ENCODE measurements at regions not wholly inside any gene's neighbourhood (a gene's known extent, or its start where the extent isn't known, plus 50 kb on each side); places are given as distances from the start of the nearest gene placed in this dataset.

DNA sequence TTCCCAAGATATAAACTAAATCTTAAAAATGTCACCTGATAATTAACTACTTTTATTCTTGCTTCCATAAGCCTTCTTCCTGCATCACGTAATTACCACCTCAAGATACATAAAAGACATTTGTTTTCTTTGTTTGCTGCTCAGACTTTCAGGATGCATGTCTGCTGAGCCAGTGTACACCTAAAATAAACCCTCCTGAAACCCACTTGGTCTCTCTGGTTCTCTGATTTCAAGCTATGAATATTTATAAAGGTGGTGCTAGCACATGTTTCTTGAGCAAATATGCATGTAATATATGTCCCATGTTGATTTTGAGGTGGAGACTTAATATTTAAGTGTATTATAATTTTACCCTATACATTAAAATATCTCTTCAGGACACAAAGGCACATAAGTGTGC, 1627.7 kb upstream of the CDH9 start:
- no peaks in the 10 kb centered on the region for H3K27me3 Mint-ChIP-seq (ENCODE audit: insufficient read depth, low read depth, poor library complexity)
- H3K36me3 ChIP-seq (ENCODE audit: insufficient read depth), result peaks cover 15% of the 10 kb centered on the region
- no peak overlapping the region for H3K4me3 ChIP-seq
- H3K4me1 ChIP-seq (ENCODE audit: insufficient read depth), result no peaks in the 10 kb centered on the region
- H3K9me3 Mint-ChIP-seq, result peaks cover 76% of the 10 kb centered on the region
- no peaks in the 10 kb centered on the region for H4K20me1 ChIP-seq (replicated peaks; ENCODE audit: insufficient read depth)
- no peak overlapping the region for H3K27ac ChIP-seq (ENCODE audit: low read depth)
- DNase-seq (ENCODE audit: low spot score), result no peak
- H3K79me2 ChIP-seq (replicated peaks; ENCODE audit: insufficient read depth), result no peaks in the 10 kb centered on the region
- H3K27me3 ChIP-seq (ENCODE audit: insufficient read depth), result no peaks in the 10 kb centered on the region
- H3F3A ChIP-seq (replicated peaks; ENCODE audit: low read depth), result no peaks in the 10 kb centered on the region
- no peak overlapping the region for H3K4me2 ChIP-seq
- no peaks in the 10 kb centered on the region for H3K4me1 Mint-ChIP-seq
- no peak overlapping the region for H2AFZ ChIP-seq
- H3K4me3 Mint-ChIP-seq, result no peak overlapping the region
- ATAC-seq, result no peak
- H3K36me3 Mint-ChIP-seq (ENCODE audit: low read depth), result peaks cover 24% of the 10 kb centered on the region
- H3K9me2 ChIP-seq (ENCODE audit: insufficient read depth), result no peaks in the 10 kb centered on the region
- H3K27ac Mint-ChIP-seq, result no peak overlapping the region
- TF ChIP-seq, protein P1, sequence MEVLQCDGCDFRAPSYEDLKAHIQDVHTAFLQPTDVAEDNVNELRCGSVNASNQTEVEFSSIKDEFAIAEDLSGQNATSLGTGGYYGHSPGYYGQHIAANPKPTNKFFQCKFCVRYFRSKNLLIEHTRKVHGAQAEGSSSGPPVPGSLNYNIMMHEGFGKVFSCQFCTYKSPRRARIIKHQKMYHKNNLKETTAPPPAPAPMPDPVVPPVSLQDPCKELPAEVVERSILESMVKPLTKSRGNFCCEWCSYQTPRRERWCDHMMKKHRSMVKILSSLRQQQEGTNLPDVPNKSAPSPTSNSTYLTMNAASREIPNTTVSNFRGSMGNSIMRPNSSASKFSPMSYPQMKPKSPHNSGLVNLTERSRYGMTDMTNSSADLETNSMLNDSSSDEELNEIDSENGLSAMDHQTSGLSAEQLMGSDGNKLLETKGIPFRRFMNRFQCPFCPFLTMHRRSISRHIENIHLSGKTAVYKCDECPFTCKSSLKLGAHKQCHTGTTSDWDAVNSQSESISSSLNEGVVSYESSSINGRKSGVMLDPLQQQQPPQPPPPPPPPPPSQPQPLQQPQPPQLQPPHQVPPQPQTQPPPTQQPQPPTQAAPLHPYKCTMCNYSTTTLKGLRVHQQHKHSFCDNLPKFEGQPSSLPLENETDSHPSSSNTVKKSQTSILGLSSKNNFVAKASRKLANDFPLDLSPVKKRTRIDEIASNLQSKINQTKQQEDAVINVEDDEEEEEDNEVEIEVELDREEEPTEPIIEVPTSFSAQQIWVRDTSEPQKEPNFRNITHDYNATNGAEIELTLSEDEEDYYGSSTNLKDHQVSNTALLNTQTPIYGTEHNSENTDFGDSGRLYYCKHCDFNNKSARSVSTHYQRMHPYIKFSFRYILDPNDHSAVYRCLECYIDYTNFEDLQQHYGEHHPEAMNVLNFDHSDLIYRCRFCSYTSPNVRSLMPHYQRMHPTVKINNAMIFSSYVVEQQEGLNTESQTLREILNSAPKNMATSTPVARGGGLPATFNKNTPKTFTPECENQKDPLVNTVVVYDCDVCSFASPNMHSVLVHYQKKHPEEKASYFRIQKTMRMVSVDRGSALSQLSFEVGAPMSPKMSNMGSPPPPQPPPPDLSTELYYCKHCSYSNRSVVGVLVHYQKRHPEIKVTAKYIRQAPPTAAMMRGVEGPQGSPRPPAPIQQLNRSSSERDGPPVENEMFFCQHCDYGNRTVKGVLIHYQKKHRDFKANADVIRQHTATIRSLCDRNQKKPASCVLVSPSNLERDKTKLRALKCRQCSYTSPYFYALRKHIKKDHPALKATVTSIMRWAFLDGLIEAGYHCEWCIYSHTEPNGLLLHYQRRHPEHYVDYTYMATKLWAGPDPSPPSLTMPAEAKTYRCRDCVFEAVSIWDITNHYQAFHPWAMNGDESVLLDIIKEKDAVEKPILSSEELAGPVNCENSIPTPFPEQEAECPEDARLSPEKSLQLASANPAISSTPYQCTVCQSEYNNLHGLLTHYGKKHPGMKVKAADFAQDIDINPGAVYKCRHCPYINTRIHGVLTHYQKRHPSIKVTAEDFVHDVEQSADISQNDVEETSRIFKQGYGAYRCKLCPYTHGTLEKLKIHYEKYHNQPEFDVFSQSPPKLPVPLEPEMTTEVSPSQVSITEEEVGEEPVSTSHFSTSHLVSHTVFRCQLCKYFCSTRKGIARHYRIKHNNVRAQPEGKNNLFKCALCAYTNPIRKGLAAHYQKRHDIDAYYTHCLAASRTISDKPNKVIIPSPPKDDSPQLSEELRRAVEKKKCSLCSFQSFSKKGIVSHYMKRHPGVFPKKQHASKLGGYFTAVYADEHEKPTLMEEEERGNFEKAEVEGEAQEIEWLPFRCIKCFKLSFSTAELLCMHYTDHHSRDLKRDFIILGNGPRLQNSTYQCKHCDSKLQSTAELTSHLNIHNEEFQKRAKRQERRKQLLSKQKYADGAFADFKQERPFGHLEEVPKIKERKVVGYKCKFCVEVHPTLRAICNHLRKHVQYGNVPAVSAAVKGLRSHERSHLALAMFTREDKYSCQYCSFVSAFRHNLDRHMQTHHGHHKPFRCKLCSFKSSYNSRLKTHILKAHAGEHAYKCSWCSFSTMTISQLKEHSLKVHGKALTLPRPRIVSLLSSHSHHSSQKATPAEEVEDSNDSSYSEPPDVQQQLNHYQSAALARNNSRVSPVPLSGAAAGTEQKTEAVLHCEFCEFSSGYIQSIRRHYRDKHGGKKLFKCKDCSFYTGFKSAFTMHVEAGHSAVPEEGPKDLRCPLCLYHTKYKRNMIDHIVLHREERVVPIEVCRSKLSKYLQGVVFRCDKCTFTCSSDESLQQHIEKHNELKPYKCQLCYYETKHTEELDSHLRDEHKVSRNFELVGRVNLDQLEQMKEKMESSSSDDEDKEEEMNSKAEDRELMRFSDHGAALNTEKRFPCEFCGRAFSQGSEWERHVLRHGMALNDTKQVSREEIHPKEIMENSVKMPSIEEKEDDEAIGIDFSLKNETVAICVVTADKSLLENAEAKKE (CRISPR knock-in tag; IDR thresholded peaks at IDR 0.05), result no peak
- TF ChIP-seq, protein P2, sequence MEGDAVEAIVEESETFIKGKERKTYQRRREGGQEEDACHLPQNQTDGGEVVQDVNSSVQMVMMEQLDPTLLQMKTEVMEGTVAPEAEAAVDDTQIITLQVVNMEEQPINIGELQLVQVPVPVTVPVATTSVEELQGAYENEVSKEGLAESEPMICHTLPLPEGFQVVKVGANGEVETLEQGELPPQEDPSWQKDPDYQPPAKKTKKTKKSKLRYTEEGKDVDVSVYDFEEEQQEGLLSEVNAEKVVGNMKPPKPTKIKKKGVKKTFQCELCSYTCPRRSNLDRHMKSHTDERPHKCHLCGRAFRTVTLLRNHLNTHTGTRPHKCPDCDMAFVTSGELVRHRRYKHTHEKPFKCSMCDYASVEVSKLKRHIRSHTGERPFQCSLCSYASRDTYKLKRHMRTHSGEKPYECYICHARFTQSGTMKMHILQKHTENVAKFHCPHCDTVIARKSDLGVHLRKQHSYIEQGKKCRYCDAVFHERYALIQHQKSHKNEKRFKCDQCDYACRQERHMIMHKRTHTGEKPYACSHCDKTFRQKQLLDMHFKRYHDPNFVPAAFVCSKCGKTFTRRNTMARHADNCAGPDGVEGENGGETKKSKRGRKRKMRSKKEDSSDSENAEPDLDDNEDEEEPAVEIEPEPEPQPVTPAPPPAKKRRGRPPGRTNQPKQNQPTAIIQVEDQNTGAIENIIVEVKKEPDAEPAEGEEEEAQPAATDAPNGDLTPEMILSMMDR (conservative IDR thresholded peaks at IDR 0.05; ENCODE audit: low read depth in 2 of 2), result no peak
- TF ChIP-seq, protein P3, sequence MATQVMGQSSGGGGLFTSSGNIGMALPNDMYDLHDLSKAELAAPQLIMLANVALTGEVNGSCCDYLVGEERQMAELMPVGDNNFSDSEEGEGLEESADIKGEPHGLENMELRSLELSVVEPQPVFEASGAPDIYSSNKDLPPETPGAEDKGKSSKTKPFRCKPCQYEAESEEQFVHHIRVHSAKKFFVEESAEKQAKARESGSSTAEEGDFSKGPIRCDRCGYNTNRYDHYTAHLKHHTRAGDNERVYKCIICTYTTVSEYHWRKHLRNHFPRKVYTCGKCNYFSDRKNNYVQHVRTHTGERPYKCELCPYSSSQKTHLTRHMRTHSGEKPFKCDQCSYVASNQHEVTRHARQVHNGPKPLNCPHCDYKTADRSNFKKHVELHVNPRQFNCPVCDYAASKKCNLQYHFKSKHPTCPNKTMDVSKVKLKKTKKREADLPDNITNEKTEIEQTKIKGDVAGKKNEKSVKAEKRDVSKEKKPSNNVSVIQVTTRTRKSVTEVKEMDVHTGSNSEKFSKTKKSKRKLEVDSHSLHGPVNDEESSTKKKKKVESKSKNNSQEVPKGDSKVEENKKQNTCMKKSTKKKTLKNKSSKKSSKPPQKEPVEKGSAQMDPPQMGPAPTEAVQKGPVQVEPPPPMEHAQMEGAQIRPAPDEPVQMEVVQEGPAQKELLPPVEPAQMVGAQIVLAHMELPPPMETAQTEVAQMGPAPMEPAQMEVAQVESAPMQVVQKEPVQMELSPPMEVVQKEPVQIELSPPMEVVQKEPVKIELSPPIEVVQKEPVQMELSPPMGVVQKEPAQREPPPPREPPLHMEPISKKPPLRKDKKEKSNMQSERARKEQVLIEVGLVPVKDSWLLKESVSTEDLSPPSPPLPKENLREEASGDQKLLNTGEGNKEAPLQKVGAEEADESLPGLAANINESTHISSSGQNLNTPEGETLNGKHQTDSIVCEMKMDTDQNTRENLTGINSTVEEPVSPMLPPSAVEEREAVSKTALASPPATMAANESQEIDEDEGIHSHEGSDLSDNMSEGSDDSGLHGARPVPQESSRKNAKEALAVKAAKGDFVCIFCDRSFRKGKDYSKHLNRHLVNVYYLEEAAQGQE (IDR thresholded peaks at IDR 0.05; ENCODE audit: unreplicated experiment), result no peak
- no peak for TF ChIP-seq EZH2 (IDR thresholded peaks at IDR 0.05; ENCODE audit: low read depth, unreplicated experiment)
- TF ChIP-seq, protein P4, sequence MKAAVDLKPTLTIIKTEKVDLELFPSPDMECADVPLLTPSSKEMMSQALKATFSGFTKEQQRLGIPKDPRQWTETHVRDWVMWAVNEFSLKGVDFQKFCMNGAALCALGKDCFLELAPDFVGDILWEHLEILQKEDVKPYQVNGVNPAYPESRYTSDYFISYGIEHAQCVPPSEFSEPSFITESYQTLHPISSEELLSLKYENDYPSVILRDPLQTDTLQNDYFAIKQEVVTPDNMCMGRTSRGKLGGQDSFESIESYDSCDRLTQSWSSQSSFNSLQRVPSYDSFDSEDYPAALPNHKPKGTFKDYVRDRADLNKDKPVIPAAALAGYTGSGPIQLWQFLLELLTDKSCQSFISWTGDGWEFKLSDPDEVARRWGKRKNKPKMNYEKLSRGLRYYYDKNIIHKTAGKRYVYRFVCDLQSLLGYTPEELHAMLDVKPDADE (IDR thresholded peaks at IDR 0.05), result no peak
- no peak for TF ChIP-seq ZNF331 (CRISPR knock-in tag; IDR thresholded peaks at IDR 0.05; ENCODE audit: low read depth)
- no peak for TF ChIP-seq POLR2AphosphoS5 (IDR thresholded peaks at IDR 0.05; ENCODE audit: low read depth)

All from GM23338 (cell line).